HTR-8/SVneo (cell line): ENCODE measurements at regions not wholly inside any gene's neighbourhood (a gene's known extent, or its start where the extent isn't known, plus 50 kb on each side); places are given as distances from the start of the nearest gene placed in this dataset.
A peak's percentile ranks its signal among the peaks of the same experiment; 100 is the strongest.

Source experiments
- DNase-seq: peaks from one replicate; pipeline ENCODE4 v3.0.0; 2011; ENCODE audit warnings: low spot score, mixed read lengths; ENCODE audit not compliant: insufficient read length
- FAIRE-seq: peaks from 2 replicates; lab custom pipeline; 2011; peaks lifted over from hg19 to GRCh38; lab: Jason Lieb, UNC

DNA sequence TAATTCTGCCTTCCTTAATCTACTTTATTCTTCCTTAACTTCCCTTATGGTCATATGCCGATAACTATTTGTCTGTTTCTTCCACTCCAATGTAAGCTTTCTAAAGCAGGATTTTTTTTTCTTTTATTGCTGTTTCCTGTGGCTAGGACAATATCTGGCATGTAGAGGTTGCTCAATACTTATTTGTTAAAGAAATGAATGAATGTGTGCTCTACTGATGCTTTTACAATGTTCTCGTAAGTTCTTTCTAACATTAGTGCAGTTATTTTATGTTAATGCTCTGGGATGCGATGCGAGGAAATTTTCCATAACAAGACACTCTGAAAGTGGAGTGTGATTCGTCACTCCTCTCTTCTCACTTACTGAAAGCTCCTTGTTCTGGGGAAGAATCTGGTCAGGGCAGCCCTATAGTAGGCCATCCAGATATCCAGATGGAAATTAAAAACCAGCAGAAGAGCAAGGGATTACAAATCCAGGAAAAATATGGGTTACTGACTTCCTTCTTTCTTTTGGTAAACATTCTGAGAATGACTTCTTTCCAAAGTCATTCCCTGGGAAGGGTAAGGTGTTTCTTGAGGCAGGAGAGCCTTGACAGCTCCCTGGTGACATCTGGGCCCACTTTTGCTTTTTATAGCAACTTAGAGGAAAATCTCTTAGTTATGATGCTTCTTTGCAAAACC lies 420.4 kb downstream of the PDCD6IP start:
- FAIRE-seq = no peak

GRCh38 chr3:34219556-34219955 lies 421.1 kb downstream of the PDCD6IP start:
- FAIRE-seq = no peak
- no peak for DNase-seq

More for the DNA sequence above, 420.4 kb downstream of the PDCD6IP start:
- DNase-seq = no peak

DNA sequence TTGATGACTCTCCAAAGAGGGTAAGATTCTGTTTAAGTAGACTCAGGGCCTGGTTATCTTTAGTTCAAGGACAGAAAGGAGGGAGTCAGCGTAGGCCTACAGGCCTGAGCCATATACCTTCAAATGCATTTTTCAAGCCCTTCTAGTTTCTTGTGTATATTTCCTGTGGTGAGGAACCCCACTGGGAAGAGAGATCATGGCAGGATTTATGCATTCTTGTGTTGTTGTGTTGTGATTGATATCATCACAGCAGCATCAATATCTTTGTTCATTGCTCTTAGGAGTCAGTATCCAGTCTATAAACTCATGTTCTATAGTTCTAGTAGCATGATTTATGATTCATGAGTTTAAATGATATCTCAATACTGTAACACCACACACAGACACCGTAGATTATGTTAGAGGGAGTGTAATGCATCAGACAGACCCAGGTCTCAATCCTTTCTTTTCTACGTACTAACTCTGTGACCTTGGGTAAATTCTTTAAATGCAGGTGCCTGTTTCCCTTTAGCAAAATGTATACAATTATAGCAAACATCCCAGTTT lies 427.5 kb downstream of the PDCD6IP start:
- FAIRE-seq = no peak

GRCh38 chr3:34229876-34230275 lies 431.4 kb downstream of the PDCD6IP start:
- no peak for DNase-seq
- FAIRE-seq = peak; percentile 9

More for the DNA sequence above, 427.5 kb downstream of the PDCD6IP start:
- no peak for DNase-seq

- FAIRE-seq (no peak), DNase-seq (no peak)
These were observed 436.7 kb downstream of the PDCD6IP start for GRCh38 chr3:34235096-34235495.

DNA sequence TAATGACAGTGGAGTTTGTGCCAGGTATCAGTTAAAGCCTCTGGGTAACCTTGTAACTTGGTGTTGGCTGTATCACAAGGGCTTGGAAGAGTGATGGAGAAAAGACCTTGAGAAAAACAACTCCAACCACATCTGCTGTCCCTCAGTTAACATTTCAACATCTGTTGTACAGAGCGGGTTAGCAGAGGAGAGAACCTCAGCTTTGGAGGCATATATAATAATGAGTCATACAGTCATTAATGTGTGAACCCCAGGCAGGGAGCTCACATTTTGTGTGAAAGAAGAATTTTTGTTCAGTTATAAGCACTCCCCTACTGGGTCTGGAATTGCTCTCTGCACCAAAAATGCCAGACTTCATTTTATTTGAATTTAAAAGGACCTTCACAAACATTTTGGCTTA lies 439.5 kb downstream of the PDCD6IP start:
- FAIRE-seq = no peak
- DNase-seq = no peak

GRCh38 chr3:34238407-34238806 lies 440.0 kb downstream of the PDCD6IP start:
- FAIRE-seq = no peak

DNA sequence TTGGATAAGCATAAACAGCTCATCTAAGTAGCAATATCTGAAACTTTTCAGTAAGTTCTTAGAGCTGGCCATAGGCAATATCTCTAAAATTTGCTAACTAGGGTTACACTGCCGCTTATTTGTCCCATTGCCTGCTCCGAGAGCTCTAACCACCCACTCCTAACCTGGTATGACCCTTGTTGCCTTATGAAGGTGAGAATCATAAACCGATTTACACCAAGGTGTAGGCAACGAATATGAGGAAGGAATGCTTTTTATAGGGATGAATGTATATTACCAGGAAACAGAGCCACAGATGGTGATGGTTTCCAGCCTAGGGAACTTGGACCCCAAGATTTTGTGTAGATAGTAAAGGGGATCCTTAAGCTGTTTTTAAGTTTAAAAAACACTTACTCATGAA lies 440.9 kb downstream of the PDCD6IP start:
- no peak for FAIRE-seq
- no peak for DNase-seq

More at GRCh38 chr3:34238407-34238806, 440.0 kb downstream of the PDCD6IP start:
- DNase-seq = no peak

GRCh38 chr3:34239875-34240274 lies 441.4 kb downstream of the PDCD6IP start:
- FAIRE-seq (no peak), DNase-seq (no peak)

DNA sequence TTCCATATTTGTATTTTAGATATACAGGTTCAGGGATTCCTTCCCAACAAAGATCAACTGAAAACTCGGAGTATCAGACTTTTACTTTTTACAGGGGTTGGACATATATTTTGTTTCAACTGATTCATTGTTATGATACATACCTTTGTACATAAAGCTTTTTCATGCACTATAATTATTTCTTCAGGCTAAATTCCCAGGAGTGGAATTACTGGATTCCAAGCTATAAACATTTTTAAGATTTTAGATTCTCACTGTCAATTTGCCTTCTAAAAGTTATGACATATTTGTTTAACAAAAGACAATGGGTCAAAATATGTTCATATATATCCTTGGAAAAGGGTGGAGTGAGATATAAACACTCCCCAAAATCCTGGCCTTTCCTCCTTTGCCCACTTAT lies 449.0 kb downstream of the PDCD6IP start:
- DNase-seq (no peak), FAIRE-seq (no peak)

GRCh38 chr3:34248352-34248751 lies 449.9 kb downstream of the PDCD6IP start:
- no peak for DNase-seq
- no peak for FAIRE-seq

GRCh38 chr3:34254285-34254684 lies 455.9 kb downstream of the PDCD6IP start:
- no peak for DNase-seq
- FAIRE-seq = no peak

DNA sequence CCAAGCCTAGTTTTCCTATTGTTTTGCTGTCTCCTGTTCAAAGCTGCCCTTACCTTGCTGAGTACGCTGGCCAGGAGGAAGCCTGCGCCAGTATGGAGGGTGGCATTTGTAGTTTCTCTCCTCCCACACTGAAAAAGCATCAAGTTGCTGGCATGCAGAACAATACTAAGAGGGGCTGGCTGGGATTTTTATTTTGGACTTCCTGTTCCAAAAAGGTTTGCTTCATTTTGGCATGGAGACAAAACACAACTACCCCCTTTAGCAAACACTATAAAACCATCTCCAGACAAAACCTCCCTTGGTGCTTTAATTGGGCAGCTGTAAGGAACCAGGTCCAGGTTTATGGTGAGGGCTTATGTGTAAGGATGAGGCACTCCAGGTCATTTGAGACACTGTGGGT lies 457.6 kb downstream of the PDCD6IP start:
- no peak for FAIRE-seq
- no peak for DNase-seq

DNA sequence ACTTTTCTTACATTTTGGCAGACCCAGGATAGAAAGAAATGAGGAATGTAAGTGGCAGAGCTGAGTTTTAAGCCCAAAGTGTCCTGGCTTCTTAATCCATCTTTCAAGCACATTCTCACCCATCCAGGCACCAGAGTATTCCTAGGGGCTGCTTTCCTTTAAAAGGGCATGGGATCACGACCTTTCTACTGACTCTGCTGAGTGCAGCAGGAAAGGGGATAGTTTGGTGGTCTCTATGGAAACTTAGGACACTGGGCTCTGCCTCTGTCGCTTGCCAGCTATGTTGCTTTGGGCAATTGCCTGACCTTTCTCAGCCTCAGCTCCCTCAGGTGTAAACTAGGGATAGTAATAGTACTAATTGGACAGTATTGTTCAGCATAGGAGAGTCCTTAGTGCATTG lies 458.4 kb downstream of the PDCD6IP start:
- DNase-seq = no peak
- FAIRE-seq = no peak

GRCh38 chr3:34258271-34258998 lies 460.0 kb downstream of the PDCD6IP start:
- DNase-seq (no peak), FAIRE-seq (no peak)

GRCh38 chr3:34260271-34261000 lies 462.0 kb downstream of the PDCD6IP start:
- FAIRE-seq (no peak), DNase-seq (peak; percentile 23)

- DNase-seq (no peak), FAIRE-seq (no peak)
These were observed 462.6 kb downstream of the PDCD6IP start for GRCh38 chr3:34261001-34261385.

- DNase-seq (no peak), FAIRE-seq (no peak)
These were observed 464.7 kb downstream of the PDCD6IP start for GRCh38 chr3:34263101-34263621.

GRCh38 chr3:34264337-34265041 lies 466.1 kb downstream of the PDCD6IP start:
- FAIRE-seq (no peak), DNase-seq (no peak)

DNA sequence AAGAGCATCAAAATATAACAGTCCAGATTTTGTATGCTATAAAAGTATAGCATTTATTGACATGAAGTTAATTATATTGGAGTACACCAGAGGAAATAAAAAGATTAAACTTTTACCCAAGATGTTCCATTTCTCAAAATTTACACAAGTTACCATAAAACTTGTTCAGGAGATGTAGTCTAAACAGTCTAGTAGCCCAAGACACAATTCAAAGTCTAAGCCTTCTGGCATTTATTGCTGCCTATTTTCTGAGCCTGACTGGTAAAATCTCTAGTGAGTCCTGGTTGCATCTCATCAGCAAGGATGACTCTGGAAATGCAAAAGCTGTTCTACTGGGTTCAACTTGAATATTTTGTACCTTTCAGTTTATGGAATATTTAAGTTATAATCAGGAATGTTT lies 468.7 kb downstream of the PDCD6IP start:
- DNase-seq (no peak), FAIRE-seq (no peak)
